GM23338 (cell line): ENCODE measurements at regions not wholly inside any gene's neighbourhood (a gene's known extent, or its start where the extent isn't known, plus 50 kb on each side); places are given as distances from the start of the nearest gene placed in this dataset.

ENCODE experiments used
- CREB1 ChIP-seq: fragments of 250-450 bp; sonication (Bioruptor Pico); IDR thresholded peaks from 2 replicates; pipeline ENCODE4 v1.5.0; 2020; ENCODE audit warnings: low read depth, mild to moderate bottlenecking, moderate library complexity
- EZH2 ChIP-seq: fragments of 200-600 bp; sonication (generic); IDR thresholded peaks from one replicate; pipeline ENCODE4 v1.8.0; 2017; ENCODE audit warnings: antibody characterized with exemption, mild to moderate bottlenecking, low read depth; ENCODE audit not compliant: unreplicated experiment
- EZH2phosphoT487 ChIP-seq: fragments of 200-600 bp; sonication (generic); IDR thresholded peaks from one replicate; pipeline ENCODE4 v1.8.1; 2018; ENCODE audit warnings: antibody characterized with exemption; ENCODE audit not compliant: unreplicated experiment
- JUNB ChIP-seq: IDR thresholded peaks from one replicate; pipeline ENCODE4 v1.6.1; 2016; ENCODE audit warnings: antibody characterized with exemption; ENCODE audit not compliant: unreplicated experiment
- NANOG ChIP-seq: IDR thresholded peaks from 2 replicates; pipeline ENCODE4 v1.6.1; 2016; ENCODE audit warnings: antibody characterized with exemption, borderline replicate concordance
- POLR2AphosphoS5 ChIP-seq: IDR thresholded peaks from 2 replicates; pipeline ENCODE4 v1.6.1; 2016; ENCODE audit warnings: antibody characterized with exemption, low read depth
- STAT1 ChIP-seq: IDR thresholded peaks from one replicate; pipeline ENCODE4 v1.6.1; 2016; ENCODE audit warnings: antibody characterized with exemption; ENCODE audit not compliant: unreplicated experiment
- ZNF114 ChIP-seq: fragments of 250-450 bp; sonication (Bioruptor Pico); IDR thresholded peaks from 2 replicates; pipeline ENCODE4 v1.5.0; 2020; ENCODE audit warnings: mild to moderate bottlenecking, moderate library complexity
- ZNF331 ChIP-seq: fragments of 250-450 bp; sonication (Bioruptor Pico); IDR thresholded peaks from 2 replicates; pipeline ENCODE4 v1.5.0; 2020; ENCODE audit warnings: low read depth, mild to moderate bottlenecking, moderate library complexity
- TF ChIP-seq, protein P1 (sequence below), 2 experiments: fragments of 200-600 bp in 1 of 2; sonication (generic) in 1 of 2; conservative IDR thresholded peaks; 2 replicates each; pipeline versions ENCODE4 v1.5.1 to v1.6.1; 2016 to 2017; ENCODE audit warnings: antibody characterized with exemption in 2 of 2, low read depth in 2 of 2, mild to moderate bottlenecking in 2 of 2, moderate library complexity in 1 of 2
- TF ChIP-seq, protein P2 (sequence below): IDR thresholded peaks from one replicate; pipeline ENCODE4 v1.6.1; 2018; ENCODE audit warnings: antibody characterized with exemption; ENCODE audit not compliant: unreplicated experiment
- TF ChIP-seq, protein P3 (sequence below): fragments of 250-450 bp; sonication (Bioruptor Pico); IDR thresholded peaks from 2 replicates; pipeline ENCODE4 v1.5.0; 2020; ENCODE audit warnings: mild to moderate bottlenecking, moderate library complexity
- TF ChIP-seq, protein P4 (sequence below): IDR thresholded peaks from 2 replicates; pipeline ENCODE4 v1.6.1; 2016; ENCODE audit warnings: antibody characterized with exemption

DNA sequence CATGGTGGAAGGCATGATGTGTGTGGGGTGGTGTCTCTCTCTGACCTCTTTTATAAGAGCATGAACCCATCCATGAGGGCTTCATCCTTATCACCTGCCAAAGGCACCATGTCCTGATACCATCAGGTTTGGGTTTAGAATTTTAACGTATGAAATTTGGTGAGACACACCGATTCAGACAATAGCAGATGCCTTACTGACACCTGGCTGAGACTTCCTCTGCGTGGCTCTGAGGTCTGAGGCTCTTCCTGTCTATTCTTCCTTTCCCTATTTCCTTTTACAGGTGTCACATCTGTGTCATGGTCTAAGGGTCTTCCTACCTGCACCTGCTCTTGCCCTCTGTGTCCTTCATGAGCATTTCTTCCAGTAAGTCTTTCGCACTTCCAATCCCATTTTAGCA is 320.7 kb upstream of the CLNK start:
- TF ChIP-seq, protein P1, sequence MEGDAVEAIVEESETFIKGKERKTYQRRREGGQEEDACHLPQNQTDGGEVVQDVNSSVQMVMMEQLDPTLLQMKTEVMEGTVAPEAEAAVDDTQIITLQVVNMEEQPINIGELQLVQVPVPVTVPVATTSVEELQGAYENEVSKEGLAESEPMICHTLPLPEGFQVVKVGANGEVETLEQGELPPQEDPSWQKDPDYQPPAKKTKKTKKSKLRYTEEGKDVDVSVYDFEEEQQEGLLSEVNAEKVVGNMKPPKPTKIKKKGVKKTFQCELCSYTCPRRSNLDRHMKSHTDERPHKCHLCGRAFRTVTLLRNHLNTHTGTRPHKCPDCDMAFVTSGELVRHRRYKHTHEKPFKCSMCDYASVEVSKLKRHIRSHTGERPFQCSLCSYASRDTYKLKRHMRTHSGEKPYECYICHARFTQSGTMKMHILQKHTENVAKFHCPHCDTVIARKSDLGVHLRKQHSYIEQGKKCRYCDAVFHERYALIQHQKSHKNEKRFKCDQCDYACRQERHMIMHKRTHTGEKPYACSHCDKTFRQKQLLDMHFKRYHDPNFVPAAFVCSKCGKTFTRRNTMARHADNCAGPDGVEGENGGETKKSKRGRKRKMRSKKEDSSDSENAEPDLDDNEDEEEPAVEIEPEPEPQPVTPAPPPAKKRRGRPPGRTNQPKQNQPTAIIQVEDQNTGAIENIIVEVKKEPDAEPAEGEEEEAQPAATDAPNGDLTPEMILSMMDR (conservative IDR thresholded peaks at IDR 0.05; ENCODE audit: low read depth in 2 of 2) = no peak
- TF ChIP-seq, protein P2, sequence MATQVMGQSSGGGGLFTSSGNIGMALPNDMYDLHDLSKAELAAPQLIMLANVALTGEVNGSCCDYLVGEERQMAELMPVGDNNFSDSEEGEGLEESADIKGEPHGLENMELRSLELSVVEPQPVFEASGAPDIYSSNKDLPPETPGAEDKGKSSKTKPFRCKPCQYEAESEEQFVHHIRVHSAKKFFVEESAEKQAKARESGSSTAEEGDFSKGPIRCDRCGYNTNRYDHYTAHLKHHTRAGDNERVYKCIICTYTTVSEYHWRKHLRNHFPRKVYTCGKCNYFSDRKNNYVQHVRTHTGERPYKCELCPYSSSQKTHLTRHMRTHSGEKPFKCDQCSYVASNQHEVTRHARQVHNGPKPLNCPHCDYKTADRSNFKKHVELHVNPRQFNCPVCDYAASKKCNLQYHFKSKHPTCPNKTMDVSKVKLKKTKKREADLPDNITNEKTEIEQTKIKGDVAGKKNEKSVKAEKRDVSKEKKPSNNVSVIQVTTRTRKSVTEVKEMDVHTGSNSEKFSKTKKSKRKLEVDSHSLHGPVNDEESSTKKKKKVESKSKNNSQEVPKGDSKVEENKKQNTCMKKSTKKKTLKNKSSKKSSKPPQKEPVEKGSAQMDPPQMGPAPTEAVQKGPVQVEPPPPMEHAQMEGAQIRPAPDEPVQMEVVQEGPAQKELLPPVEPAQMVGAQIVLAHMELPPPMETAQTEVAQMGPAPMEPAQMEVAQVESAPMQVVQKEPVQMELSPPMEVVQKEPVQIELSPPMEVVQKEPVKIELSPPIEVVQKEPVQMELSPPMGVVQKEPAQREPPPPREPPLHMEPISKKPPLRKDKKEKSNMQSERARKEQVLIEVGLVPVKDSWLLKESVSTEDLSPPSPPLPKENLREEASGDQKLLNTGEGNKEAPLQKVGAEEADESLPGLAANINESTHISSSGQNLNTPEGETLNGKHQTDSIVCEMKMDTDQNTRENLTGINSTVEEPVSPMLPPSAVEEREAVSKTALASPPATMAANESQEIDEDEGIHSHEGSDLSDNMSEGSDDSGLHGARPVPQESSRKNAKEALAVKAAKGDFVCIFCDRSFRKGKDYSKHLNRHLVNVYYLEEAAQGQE = no peak
- TF ChIP-seq CREB1 (CRISPR knock-in tag) = no peak
- no peak for TF ChIP-seq STAT1
- TF ChIP-seq EZH2phosphoT487 = no peak
- no peak for TF ChIP-seq EZH2
- no peak for TF ChIP-seq POLR2AphosphoS5
- no peak for TF ChIP-seq ZNF331 (CRISPR knock-in tag)
- TF ChIP-seq ZNF114 (CRISPR knock-in tag) = no peak
- TF ChIP-seq, protein P3, sequence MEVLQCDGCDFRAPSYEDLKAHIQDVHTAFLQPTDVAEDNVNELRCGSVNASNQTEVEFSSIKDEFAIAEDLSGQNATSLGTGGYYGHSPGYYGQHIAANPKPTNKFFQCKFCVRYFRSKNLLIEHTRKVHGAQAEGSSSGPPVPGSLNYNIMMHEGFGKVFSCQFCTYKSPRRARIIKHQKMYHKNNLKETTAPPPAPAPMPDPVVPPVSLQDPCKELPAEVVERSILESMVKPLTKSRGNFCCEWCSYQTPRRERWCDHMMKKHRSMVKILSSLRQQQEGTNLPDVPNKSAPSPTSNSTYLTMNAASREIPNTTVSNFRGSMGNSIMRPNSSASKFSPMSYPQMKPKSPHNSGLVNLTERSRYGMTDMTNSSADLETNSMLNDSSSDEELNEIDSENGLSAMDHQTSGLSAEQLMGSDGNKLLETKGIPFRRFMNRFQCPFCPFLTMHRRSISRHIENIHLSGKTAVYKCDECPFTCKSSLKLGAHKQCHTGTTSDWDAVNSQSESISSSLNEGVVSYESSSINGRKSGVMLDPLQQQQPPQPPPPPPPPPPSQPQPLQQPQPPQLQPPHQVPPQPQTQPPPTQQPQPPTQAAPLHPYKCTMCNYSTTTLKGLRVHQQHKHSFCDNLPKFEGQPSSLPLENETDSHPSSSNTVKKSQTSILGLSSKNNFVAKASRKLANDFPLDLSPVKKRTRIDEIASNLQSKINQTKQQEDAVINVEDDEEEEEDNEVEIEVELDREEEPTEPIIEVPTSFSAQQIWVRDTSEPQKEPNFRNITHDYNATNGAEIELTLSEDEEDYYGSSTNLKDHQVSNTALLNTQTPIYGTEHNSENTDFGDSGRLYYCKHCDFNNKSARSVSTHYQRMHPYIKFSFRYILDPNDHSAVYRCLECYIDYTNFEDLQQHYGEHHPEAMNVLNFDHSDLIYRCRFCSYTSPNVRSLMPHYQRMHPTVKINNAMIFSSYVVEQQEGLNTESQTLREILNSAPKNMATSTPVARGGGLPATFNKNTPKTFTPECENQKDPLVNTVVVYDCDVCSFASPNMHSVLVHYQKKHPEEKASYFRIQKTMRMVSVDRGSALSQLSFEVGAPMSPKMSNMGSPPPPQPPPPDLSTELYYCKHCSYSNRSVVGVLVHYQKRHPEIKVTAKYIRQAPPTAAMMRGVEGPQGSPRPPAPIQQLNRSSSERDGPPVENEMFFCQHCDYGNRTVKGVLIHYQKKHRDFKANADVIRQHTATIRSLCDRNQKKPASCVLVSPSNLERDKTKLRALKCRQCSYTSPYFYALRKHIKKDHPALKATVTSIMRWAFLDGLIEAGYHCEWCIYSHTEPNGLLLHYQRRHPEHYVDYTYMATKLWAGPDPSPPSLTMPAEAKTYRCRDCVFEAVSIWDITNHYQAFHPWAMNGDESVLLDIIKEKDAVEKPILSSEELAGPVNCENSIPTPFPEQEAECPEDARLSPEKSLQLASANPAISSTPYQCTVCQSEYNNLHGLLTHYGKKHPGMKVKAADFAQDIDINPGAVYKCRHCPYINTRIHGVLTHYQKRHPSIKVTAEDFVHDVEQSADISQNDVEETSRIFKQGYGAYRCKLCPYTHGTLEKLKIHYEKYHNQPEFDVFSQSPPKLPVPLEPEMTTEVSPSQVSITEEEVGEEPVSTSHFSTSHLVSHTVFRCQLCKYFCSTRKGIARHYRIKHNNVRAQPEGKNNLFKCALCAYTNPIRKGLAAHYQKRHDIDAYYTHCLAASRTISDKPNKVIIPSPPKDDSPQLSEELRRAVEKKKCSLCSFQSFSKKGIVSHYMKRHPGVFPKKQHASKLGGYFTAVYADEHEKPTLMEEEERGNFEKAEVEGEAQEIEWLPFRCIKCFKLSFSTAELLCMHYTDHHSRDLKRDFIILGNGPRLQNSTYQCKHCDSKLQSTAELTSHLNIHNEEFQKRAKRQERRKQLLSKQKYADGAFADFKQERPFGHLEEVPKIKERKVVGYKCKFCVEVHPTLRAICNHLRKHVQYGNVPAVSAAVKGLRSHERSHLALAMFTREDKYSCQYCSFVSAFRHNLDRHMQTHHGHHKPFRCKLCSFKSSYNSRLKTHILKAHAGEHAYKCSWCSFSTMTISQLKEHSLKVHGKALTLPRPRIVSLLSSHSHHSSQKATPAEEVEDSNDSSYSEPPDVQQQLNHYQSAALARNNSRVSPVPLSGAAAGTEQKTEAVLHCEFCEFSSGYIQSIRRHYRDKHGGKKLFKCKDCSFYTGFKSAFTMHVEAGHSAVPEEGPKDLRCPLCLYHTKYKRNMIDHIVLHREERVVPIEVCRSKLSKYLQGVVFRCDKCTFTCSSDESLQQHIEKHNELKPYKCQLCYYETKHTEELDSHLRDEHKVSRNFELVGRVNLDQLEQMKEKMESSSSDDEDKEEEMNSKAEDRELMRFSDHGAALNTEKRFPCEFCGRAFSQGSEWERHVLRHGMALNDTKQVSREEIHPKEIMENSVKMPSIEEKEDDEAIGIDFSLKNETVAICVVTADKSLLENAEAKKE (CRISPR knock-in tag) = no peak
- TF ChIP-seq, protein P4, sequence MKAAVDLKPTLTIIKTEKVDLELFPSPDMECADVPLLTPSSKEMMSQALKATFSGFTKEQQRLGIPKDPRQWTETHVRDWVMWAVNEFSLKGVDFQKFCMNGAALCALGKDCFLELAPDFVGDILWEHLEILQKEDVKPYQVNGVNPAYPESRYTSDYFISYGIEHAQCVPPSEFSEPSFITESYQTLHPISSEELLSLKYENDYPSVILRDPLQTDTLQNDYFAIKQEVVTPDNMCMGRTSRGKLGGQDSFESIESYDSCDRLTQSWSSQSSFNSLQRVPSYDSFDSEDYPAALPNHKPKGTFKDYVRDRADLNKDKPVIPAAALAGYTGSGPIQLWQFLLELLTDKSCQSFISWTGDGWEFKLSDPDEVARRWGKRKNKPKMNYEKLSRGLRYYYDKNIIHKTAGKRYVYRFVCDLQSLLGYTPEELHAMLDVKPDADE = no peak
- TF ChIP-seq JUNB = no peak
- no peak for TF ChIP-seq NANOG
